Stimulated activated CD8-positive, alpha-beta memory T cell treated with anti-CD3 and anti-CD28 coated beads, Interleukin-7, amount 100 ng/mL, for 48 hours (primary cell): ENCODE measurements at regions not wholly inside any gene's neighbourhood (a gene's known extent, or its start where the extent isn't known, plus 50 kb on each side); places are given as distances from the start of the nearest gene placed in this dataset.

Source experiments
- DNase-seq, 2 donors: peaks; one replicate each; pipeline ENCODE4 v3.0.0-alpha.2; 2020; ENCODE audit warnings: low read depth in 1 of 2; ENCODE audit errors: extremely low read depth in 1 of 2

- no peak for DNase-seq
These were observed 141.9 kb downstream of the MRPL14 start for GRCh38 chr6:43985329-43985728.

GRCh38 chr6:43984442-43985321 is 142.6 kb downstream of the MRPL14 start:
- DNase-seq, result no peak

DNA sequence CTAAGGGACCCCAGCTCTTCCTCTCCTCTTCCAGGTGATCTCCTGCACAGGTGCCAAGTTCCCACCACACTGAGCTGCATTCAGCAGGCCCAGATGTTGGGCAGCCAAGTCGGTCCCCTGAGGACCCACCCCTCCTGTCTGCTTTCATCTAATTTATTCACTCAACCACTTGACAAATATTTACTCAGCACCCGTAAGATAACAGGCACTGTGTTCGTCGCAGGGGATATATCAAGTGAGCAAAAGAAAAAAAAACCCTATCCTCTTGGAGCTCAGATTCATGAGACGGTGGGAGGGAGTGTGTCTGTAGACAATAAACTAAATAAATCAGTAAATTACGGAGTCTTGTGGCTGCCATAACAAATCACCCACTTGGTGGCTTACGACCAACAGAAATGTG is 143.6 kb downstream of the MRPL14 start:
- no peak for DNase-seq

DNA sequence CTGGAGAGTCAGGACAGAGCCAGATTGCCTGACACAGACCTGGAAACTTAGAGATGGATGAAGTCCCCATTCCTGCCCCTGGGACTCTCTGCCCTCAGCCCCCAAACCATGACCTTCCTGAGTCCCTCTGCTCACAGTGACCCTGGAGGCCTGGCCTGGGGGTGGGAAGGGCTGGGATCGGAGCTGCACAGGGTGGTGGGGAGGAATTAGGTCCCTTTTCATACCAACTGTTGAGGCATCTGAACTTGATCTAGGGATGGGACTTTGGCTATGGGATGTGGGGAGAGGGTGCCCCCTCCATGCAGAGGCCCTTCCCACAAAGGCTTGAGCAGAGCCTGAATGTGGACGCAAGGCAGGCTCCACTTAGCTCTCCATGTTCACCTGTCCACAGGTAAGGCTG is 144.1 kb downstream of the MRPL14 start:
- no peak for DNase-seq

DNA sequence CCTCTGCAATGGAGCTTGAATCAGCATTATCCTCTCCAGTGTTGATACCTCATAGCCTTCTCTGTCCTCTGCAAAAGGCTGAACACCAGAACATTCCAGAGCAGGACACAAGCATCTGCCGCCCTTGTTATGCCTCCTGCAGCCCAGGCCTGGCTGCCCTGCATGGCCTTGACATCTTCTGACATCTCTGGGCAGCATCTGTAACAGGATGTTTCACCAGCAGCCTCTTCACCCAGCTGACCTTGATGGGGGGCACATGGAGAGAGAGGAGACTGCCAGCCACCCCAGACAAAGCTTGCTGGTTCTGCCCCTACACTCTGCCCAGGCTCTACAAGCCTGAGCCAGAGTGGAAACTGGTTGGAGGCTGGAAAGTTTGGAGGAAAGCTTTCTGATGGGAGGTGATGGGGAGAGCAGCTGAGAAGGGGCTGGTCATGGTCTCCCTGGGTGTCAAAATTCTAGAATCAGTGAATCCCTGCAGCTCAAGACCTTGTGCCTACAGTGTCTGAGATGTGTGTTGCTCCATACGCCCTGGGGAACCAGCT is 145.1 kb downstream of the MRPL14 start:
- no peak for DNase-seq

DNA sequence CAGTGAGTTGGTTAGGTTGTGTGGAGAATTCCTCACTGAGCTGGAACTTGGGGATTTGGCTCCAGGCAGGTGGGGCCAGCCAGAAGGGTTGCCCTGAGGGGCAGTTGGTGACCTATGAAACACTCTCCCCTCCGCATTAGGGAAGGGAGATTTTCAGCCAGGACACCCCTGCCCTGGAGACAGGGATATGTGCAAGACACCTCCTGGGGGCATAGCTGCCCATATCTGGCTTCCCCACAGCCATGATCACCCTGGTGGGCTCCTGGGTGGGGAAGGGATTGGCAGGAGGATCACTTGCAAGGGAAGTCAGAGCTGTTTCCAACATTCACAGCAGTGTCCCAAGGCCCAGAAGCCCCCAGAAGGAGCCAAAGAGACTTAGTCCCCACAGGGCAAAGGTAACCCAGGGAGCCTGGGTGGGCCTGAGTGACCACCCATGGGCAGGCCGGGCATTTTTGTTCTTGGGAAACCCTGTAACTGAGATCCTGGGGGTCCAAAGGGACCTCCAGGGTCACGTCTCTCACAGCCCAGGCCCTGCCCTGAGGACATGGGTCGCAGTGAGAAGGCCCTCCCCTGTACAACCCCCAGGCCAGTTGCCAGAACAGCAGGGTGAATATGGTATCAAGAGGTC is 145.8 kb downstream of the MRPL14 start:
- no peak for DNase-seq

- no peak for DNase-seq
These were observed 147.1 kb downstream of the MRPL14 start for GRCh38 chr6:43980004-43980795.

- DNase-seq, result no peak
These were observed 147.7 kb downstream of the MRPL14 start for GRCh38 chr6:43979525-43979924.

- DNase-seq, result no peak
These were observed 148.5 kb downstream of the MRPL14 start for GRCh38 chr6:43978473-43979346.

- no peak for DNase-seq
These were observed 149.7 kb downstream of the MRPL14 start for GRCh38 chr6:43977404-43978111.

GRCh38 chr6:43976706-43977403 is 150.4 kb downstream of the MRPL14 start:
- no peak for DNase-seq

DNA sequence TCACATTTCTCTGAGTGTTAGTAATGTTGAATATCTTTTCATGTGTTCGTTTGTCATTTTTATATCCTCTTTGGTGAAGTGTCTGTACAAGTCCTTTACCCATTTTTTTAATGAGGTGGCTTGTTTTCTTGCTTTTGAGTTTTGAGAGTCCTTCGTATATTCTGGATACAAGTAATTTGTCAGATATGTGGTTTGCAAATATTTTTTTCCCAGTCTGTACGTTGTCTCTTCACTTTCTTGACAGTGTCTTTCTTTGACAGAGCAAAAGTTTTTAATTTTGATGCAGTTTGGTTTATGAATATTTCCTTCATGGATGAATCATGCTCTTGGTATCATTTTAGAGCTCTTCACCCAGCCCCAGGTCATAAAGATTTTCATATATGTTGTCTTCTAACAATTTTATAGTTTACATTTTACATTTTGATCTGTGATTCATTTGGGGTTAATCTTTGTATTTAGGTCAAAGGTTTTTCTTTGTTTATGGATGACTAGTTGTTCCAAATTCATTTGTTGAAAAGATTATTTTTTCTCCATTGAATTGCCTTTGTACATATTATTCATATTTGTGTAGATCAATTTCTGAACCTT is 152.5 kb downstream of the MRPL14 start:
- no peak for DNase-seq

DNA sequence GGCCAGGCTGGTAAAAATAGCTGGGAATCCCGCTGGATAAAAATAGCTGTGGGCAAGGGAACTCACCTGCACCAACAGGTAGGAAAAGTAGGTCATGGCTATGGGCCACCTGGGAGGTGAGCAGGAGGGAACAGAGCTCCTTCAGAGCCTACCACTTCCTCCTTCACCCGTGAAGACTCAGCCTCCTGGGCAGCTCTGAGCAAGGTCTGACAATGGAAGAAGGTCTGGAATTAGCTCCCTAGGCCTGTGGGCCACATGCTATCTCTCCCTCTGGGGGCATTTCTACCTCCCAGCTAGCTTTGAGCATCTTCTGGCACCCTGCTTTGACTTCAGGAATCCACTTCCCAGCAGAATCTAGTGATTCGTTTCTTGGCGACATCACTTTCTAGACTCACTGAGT is 153.9 kb downstream of the MRPL14 start:
- no peak for DNase-seq

DNA sequence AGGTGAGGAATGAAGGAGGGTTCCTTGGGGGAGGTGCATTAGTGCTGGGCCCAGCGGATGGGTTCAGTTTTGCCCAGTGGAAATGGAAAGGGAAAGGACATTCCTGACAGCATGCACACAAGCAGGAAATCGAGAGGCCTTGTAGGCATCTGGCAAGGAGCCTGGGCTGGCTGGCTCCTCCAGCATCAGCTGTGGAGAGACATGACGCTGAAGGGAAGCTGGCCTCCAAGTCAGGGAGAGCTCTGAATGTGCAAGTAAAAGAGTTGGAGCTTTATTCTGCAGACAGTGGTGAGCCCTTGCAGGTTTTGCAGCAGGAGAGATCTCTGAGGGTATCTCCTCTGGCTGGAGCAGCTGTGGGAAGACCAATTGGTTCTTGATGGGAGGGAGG is 154.3 kb downstream of the MRPL14 start:
- no peak for DNase-seq

DNA sequence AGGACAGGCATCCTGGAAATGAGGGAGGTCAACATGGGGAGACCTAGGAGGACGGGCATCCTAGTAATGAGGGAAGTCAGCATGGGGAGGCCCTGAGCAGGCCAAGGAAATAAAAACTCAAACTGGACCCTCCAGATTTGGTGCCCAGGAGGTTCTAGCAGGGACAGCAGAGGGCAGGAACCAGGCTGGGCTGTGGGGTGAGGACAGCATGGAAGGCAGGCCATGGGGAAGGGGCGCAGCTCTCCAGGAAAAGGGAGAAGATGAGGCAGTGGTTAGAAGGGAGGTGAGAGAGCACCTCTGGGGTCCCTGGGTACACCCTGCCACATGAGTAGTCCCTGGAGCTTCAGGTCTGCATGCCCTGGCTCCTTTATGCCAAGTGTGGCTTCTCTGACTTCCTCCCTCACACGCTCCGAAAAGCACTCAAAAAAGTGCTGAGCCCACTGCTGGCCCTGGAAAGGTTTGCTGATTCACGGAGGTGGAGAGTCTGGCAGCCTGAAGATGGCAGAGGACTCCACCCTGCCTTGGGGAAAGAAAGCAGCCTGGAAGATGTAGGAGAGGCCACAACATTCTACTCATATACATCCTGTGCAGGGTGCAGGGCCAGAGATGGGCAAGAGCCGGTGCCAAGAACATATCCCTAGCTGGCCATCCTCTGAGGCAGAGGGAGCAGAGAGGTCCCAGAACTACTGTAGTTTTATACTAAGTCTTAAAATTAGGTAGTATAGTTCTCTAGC is 154.9 kb downstream of the MRPL14 start:
- DNase-seq, result no peak

DNA sequence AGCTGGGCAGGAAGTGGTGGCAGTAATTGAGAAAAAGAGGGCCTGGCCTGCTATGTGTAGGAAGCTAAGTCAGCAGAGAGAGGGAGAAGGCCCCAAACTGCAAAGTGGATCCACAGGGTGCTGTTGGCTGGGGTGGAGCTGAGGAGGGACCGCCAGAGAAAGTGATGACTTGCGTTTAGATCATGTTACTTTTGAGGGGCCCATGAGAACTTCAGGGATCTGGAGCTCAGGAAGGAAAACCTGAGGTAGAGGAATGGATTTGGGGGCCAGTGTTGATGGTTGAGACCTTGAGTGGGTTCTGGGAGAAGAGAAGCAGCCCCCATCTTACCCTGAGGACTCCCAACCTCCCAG is 155.5 kb downstream of the MRPL14 start:
- no peak for DNase-seq

GRCh38 chr6:43970913-43971775 is 156.1 kb downstream of the MRPL14 start:
- no peak for DNase-seq
